ENCODE measurements at regions not wholly inside any gene's neighbourhood (a gene's known extent, or its start where the extent isn't known, plus 50 kb on each side); places are given as distances from the start of the nearest gene placed in this dataset.

DNA sequence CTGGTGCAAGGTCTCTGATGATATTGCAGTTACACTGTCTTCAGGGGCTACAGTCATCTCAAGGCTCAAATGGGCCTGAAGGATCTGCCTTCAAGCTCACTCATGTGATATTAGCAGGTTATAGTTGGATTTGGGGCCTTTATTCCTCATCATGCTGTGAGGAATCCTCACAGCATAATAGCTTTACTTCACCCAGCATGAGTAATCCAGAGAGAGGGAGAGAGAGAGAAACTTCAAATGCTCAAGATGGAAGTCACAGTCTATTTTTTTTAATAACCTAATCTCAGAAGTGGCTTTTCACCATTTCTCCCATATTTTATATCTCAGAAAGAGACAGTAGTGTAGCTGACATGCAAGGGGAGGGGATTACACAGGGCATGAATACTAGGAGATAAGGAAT is 658.7 kb downstream of the EPHA4 start:
- no peak overlapping the region for H3K27ac ChIP-seq (ENCODE audit: extremely low read depth, low read depth, low read length)
- no peaks in the 10 kb centered on the region for H3K4me1 ChIP-seq (ENCODE audit: control insufficient read depth, insufficient read depth, low read length)
- TF ChIP-seq ZNF571 (tag by site-specific recombination; IDR thresholded peaks at IDR 0.05) (no peak), ZNF549 (tag by site-specific recombination; IDR thresholded peaks at IDR 0.05) (no peak), GLIS1 (tag by site-specific recombination; IDR thresholded peaks at IDR 0.05) (no peak), ZNF155 (tag by site-specific recombination; IDR thresholded peaks at IDR 0.05) (no peak), WT1 (tag by site-specific recombination; IDR thresholded peaks at IDR 0.05) (no peak), ZNF10 (tag by site-specific recombination; IDR thresholded peaks at IDR 0.05) (no peak), TSHZ1 (tag by site-specific recombination; IDR thresholded peaks at IDR 0.05; ENCODE audit: borderline replicate concordance) (no peak), ZNF274 (IDR thresholded peaks at IDR 0.05; ENCODE audit: low read length) (no peak), ZNF274 (tag by site-specific recombination; IDR thresholded peaks at IDR 0.05; ENCODE audit: borderline replicate concordance) (no peak), ZNF121 (tag by site-specific recombination; IDR thresholded peaks at IDR 0.05) (no peak)
- TF ChIP-seq, protein P1, sequence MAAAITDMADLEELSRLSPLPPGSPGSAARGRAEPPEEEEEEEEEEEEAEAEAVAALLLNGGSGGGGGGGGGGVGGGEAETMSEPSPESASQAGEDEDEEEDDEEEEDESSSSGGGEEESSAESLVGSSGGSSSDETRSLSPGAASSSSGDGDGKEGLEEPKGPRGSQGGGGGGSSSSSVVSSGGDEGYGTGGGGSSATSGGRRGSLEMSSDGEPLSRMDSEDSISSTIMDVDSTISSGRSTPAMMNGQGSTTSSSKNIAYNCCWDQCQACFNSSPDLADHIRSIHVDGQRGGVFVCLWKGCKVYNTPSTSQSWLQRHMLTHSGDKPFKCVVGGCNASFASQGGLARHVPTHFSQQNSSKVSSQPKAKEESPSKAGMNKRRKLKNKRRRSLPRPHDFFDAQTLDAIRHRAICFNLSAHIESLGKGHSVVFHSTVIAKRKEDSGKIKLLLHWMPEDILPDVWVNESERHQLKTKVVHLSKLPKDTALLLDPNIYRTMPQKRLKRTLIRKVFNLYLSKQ (tag by site-specific recombination; IDR thresholded peaks at IDR 0.05; ENCODE audit: borderline replicate concordance), result no peak
- TF ChIP-seq, protein P2, sequence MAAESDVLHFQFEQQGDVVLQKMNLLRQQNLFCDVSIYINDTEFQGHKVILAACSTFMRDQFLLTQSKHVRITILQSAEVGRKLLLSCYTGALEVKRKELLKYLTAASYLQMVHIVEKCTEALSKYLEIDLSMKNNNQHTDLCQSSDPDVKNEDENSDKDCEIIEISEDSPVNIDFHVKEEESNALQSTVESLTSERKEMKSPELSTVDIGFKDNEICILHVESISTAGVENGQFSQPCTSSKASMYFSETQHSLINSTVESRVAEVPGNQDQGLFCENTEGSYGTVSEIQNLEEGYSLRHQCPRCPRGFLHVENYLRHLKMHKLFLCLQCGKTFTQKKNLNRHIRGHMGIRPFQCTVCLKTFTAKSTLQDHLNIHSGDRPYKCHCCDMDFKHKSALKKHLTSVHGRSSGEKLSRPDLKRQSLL (tag by site-specific recombination; IDR thresholded peaks at IDR 0.05), result no peak
- H3K36me3 ChIP-seq (ENCODE audit: control insufficient read depth in 2 of 2, insufficient read depth in 1 of 2, low read length in 2 of 2), result no peaks in the 10 kb centered on the region
- ChIA-PET CTCF (no interaction called here), POLR2A (no interaction called here)
- no peak overlapping the region for H3K4me3 ChIP-seq (ENCODE audit: low read depth, low read length)
- no peaks in the 10 kb centered on the region for H3K9me3 ChIP-seq (ENCODE audit: control insufficient read depth, insufficient read depth, low read depth, low read length)

- H3K27ac ChIP-seq (ENCODE audit: extremely low read depth, low read depth, low read length), result no peak overlapping the region
- ChIA-PET POLR2A (no interaction called here), CTCF (no interaction called here)
- TF ChIP-seq ZNF701 (tag by site-specific recombination; IDR thresholded peaks at IDR 0.05), result no peak
- TF ChIP-seq ZNF169 (tag by site-specific recombination; IDR thresholded peaks at IDR 0.05), result no peak
- no peak for TF ChIP-seq ZNF580 (tag by site-specific recombination; IDR thresholded peaks at IDR 0.05)
- TF ChIP-seq ZNF624 (tag by site-specific recombination; IDR thresholded peaks at IDR 0.05), result no peak
- no peak for TF ChIP-seq ZBTB26 (tag by site-specific recombination; optimal IDR thresholded peaks at IDR 0.05)
- TF ChIP-seq ZSCAN30 (tag by site-specific recombination; IDR thresholded peaks at IDR 0.05), result no peak
- TF ChIP-seq, protein P3, sequence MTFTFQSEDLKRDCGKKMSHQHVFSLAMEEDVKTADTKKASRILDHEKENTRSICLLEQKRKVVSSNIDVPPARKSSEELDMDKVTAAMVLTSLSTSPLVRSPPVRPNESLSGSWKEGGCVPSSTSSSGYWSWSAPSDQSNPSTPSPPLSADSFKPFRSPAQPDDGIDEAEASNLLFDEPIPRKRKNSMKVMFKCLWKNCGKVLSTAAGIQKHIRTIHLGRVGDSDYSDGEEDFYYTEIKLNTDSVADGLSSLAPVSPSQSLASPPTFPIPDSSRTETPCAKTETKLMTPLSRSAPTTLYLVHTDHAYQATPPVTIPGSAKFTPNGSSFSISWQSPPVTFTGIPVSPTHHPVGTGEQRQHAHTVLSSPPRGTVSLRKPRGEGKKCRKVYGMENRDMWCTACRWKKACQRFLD (tag by site-specific recombination; IDR thresholded peaks at IDR 0.05), result no peak
- TF ChIP-seq ZFHX2 (tag by site-specific recombination; conservative IDR thresholded peaks at IDR 0.05), result no peak
- TF ChIP-seq ZNF501 (tag by site-specific recombination; IDR thresholded peaks at IDR 0.05), result no peak
- no peaks in the 10 kb centered on the region for H3K36me3 ChIP-seq (ENCODE audit: control insufficient read depth in 2 of 2, insufficient read depth in 1 of 2, low read length in 2 of 2)
- H3K9me3 ChIP-seq (ENCODE audit: control insufficient read depth, insufficient read depth, low read depth, low read length), result no peaks in the 10 kb centered on the region
- H3K4me1 ChIP-seq (ENCODE audit: control insufficient read depth, insufficient read depth, low read length), result no peaks in the 10 kb centered on the region
- no peak overlapping the region for H3K4me3 ChIP-seq (ENCODE audit: low read depth, low read length)
Observed at GRCh38 chr2:220915092-220915623, 656.9 kb downstream of the EPHA4 start.
